ENCODE measurements at regions not wholly inside any gene's neighbourhood (a gene's known extent, or its start where the extent isn't known, plus 50 kb on each side); places are given as distances from the start of the nearest gene placed in this dataset.

- no peaks in the 10 kb centered on the region for H3K36me3 ChIP-seq (ENCODE audit: control insufficient read depth, insufficient read depth, low read length)
- H3K9me3 ChIP-seq (ENCODE audit: control insufficient read depth, low read length): no peaks in the 10 kb centered on the region
- H3K27me3 ChIP-seq (ENCODE audit: control insufficient read depth, insufficient read depth, low read length, poor library complexity, severe bottlenecking): peaks cover 5% of the 10 kb centered on the region
- 65 to 69% methylated on average over 4 of the region's 4 CpGs for WGBS, 2 experiments
- H3K27ac ChIP-seq (ENCODE audit: insufficient read depth, low read depth, low read length, poor library complexity, severe bottlenecking): no peak overlapping the region
- H3K4me3 ChIP-seq (ENCODE audit: insufficient read depth, low read depth, low read length): no peak overlapping the region
- H3K4me1 ChIP-seq (ENCODE audit: control insufficient read depth, insufficient read depth, low read length): no peaks in the 10 kb centered on the region
Measured at GRCh38 chr18:24964216-24964615, 387.8 kb downstream of the ZNF521 start.

- no peak overlapping the region for H3K4me3 ChIP-seq (ENCODE audit: insufficient read depth, low read depth, low read length)
- WGBS, 2 experiments: 96% methylated on average over 3 of the region's 3 CpGs
Measured at GRCh38 chr18:24968238-24968775, 383.7 kb downstream of the ZNF521 start.

GRCh38 chr18:24972577-24972976 lies 379.4 kb downstream of the ZNF521 start:
- Histone ChIP-seq H3K4me1 (ENCODE audit: control insufficient read depth, insufficient read depth, low read length) (peaks cover 5% of the 10 kb centered on the region), H3K36me3 (ENCODE audit: control insufficient read depth, insufficient read depth, low read length) (no peaks in the 10 kb centered on the region), H3K4me3 (ENCODE audit: insufficient read depth, low read depth, low read length) (no peak overlapping the region), H3K9me3 (ENCODE audit: control insufficient read depth, low read length) (no peaks in the 10 kb centered on the region), H3K27ac (ENCODE audit: insufficient read depth, low read depth, low read length, poor library complexity, severe bottlenecking) (no peak overlapping the region), H3K27me3 (ENCODE audit: control insufficient read depth, insufficient read depth, low read length, poor library complexity, severe bottlenecking) (no peaks in the 10 kb centered on the region)
- 94 to 97% methylated on average over 4 of the region's 4 CpGs for WGBS, 2 experiments

More at GRCh38 chr18:24968238-24968775, 383.7 kb downstream of the ZNF521 start:
- Histone ChIP-seq H3K36me3 (ENCODE audit: control insufficient read depth, insufficient read depth, low read length) (no peaks in the 10 kb centered on the region), H3K9me3 (ENCODE audit: control insufficient read depth, low read length) (no peaks in the 10 kb centered on the region), H3K4me1 (ENCODE audit: control insufficient read depth, insufficient read depth, low read length) (no peaks in the 10 kb centered on the region), H3K27me3 (ENCODE audit: control insufficient read depth, insufficient read depth, low read length, poor library complexity, severe bottlenecking) (no peaks in the 10 kb centered on the region), H3K27ac (ENCODE audit: insufficient read depth, low read depth, low read length, poor library complexity, severe bottlenecking) (no peak overlapping the region)

GRCh38 chr18:24974431-24974830 lies 377.5 kb downstream of the ZNF521 start:
- H3K4me3 ChIP-seq (ENCODE audit: insufficient read depth, low read depth, low read length): no peak overlapping the region
- no peaks in the 10 kb centered on the region for H3K36me3 ChIP-seq (ENCODE audit: control insufficient read depth, insufficient read depth, low read length)
- H3K27me3 ChIP-seq (ENCODE audit: control insufficient read depth, insufficient read depth, low read length, poor library complexity, severe bottlenecking): no peaks in the 10 kb centered on the region
- WGBS, 2 experiments: 93 to 100% methylated on average over 2 of the region's 2 CpGs
- H3K4me1 ChIP-seq (ENCODE audit: control insufficient read depth, insufficient read depth, low read length): peaks cover 14% of the 10 kb centered on the region
- no peak overlapping the region for H3K27ac ChIP-seq (ENCODE audit: insufficient read depth, low read depth, low read length, poor library complexity, severe bottlenecking)
- no peaks in the 10 kb centered on the region for H3K9me3 ChIP-seq (ENCODE audit: control insufficient read depth, low read length)

- H3K9me3 ChIP-seq (ENCODE audit: control insufficient read depth, low read length): no peaks in the 10 kb centered on the region
- peaks cover 14% of the 10 kb centered on the region for H3K4me1 ChIP-seq (ENCODE audit: control insufficient read depth, insufficient read depth, low read length)
- H3K27me3 ChIP-seq (ENCODE audit: control insufficient read depth, insufficient read depth, low read length, poor library complexity, severe bottlenecking): no peaks in the 10 kb centered on the region
- H3K27ac ChIP-seq (ENCODE audit: insufficient read depth, low read depth, low read length, poor library complexity, severe bottlenecking): no peak overlapping the region
- H3K4me3 ChIP-seq (ENCODE audit: insufficient read depth, low read depth, low read length): no peak overlapping the region
- 82 to 89% methylated on average over 6 of the region's 6 CpGs for WGBS, 2 experiments
- H3K36me3 ChIP-seq (ENCODE audit: control insufficient read depth, insufficient read depth, low read length): no peaks in the 10 kb centered on the region
Measured at GRCh38 chr18:24975496-24976372, 376.2 kb downstream of the ZNF521 start.

GRCh38 chr18:24976502-24976901 lies 375.5 kb downstream of the ZNF521 start:
- no peaks in the 10 kb centered on the region for H3K36me3 ChIP-seq (ENCODE audit: control insufficient read depth, insufficient read depth, low read length)
- no peaks in the 10 kb centered on the region for H3K27me3 ChIP-seq (ENCODE audit: control insufficient read depth, insufficient read depth, low read length, poor library complexity, severe bottlenecking)
- WGBS, 2 experiments: 93 to 95% methylated on average over 3 to 4 of the region's 4 CpGs
- H3K27ac ChIP-seq (ENCODE audit: insufficient read depth, low read depth, low read length, poor library complexity, severe bottlenecking): no peak overlapping the region
- H3K4me3 ChIP-seq (ENCODE audit: insufficient read depth, low read depth, low read length): no peak overlapping the region
- peaks cover 17% of the 10 kb centered on the region for H3K4me1 ChIP-seq (ENCODE audit: control insufficient read depth, insufficient read depth, low read length)
- H3K9me3 ChIP-seq (ENCODE audit: control insufficient read depth, low read length): no peaks in the 10 kb centered on the region

GRCh38 chr18:24979235-24979634 lies 372.7 kb downstream of the ZNF521 start:
- Histone ChIP-seq H3K36me3 (ENCODE audit: control insufficient read depth, insufficient read depth, low read length) (no peaks in the 10 kb centered on the region), H3K4me3 (ENCODE audit: insufficient read depth, low read depth, low read length) (no peak overlapping the region), H3K27me3 (ENCODE audit: control insufficient read depth, insufficient read depth, low read length, poor library complexity, severe bottlenecking) (no peaks in the 10 kb centered on the region), H3K9me3 (ENCODE audit: control insufficient read depth, low read length) (no peaks in the 10 kb centered on the region), H3K4me1 (ENCODE audit: control insufficient read depth, insufficient read depth, low read length) (peaks cover 40% of the 10 kb centered on the region), H3K27ac (ENCODE audit: insufficient read depth, low read depth, low read length, poor library complexity, severe bottlenecking) (peak overlapping the region; percentile 22)
- 1 to 4% methylated on average over 4 of the region's 4 CpGs for WGBS, 2 experiments

- H3K4me1 ChIP-seq (ENCODE audit: control insufficient read depth, insufficient read depth, low read length): peaks cover 53% of the 10 kb centered on the region
- WGBS, 2 experiments: 76 to 86% methylated on average over 2 of the region's 2 CpGs
- H3K4me3 ChIP-seq (ENCODE audit: insufficient read depth, low read depth, low read length): no peak overlapping the region
- no peak overlapping the region for H3K27ac ChIP-seq (ENCODE audit: insufficient read depth, low read depth, low read length, poor library complexity, severe bottlenecking)
- no peaks in the 10 kb centered on the region for H3K27me3 ChIP-seq (ENCODE audit: control insufficient read depth, insufficient read depth, low read length, poor library complexity, severe bottlenecking)
- no peaks in the 10 kb centered on the region for H3K36me3 ChIP-seq (ENCODE audit: control insufficient read depth, insufficient read depth, low read length)
- H3K9me3 ChIP-seq (ENCODE audit: control insufficient read depth, low read length): no peaks in the 10 kb centered on the region
Measured at GRCh38 chr18:24982831-24983230, 369.1 kb downstream of the ZNF521 start.

- Histone ChIP-seq H3K4me3 (ENCODE audit: insufficient read depth, low read depth, low read length) (no peak overlapping the region), H3K4me1 (ENCODE audit: control insufficient read depth, insufficient read depth, low read length) (peaks cover 57% of the 10 kb centered on the region), H3K36me3 (ENCODE audit: control insufficient read depth, insufficient read depth, low read length) (no peaks in the 10 kb centered on the region), H3K27ac (ENCODE audit: insufficient read depth, low read depth, low read length, poor library complexity, severe bottlenecking) (peak overlapping the region; percentile 76), H3K9me3 (ENCODE audit: control insufficient read depth, low read length) (no peaks in the 10 kb centered on the region), H3K27me3 (ENCODE audit: control insufficient read depth, insufficient read depth, low read length, poor library complexity, severe bottlenecking) (no peaks in the 10 kb centered on the region)
- WGBS, 2 experiments: 26 to 28% methylated on average over 8 of the region's 8 CpGs
Measured at GRCh38 chr18:24983566-24984139, 368.3 kb downstream of the ZNF521 start.

- 94% methylated on average over 4 of the region's 4 CpGs for WGBS, 2 experiments
- Histone ChIP-seq H3K9me3 (ENCODE audit: control insufficient read depth, low read length) (no peaks in the 10 kb centered on the region), H3K4me3 (ENCODE audit: insufficient read depth, low read depth, low read length) (no peak overlapping the region), H3K4me1 (ENCODE audit: control insufficient read depth, insufficient read depth, low read length) (peaks cover 50% of the 10 kb centered on the region), H3K27me3 (ENCODE audit: control insufficient read depth, insufficient read depth, low read length, poor library complexity, severe bottlenecking) (no peaks in the 10 kb centered on the region), H3K36me3 (ENCODE audit: control insufficient read depth, insufficient read depth, low read length) (no peaks in the 10 kb centered on the region), H3K27ac (ENCODE audit: insufficient read depth, low read depth, low read length, poor library complexity, severe bottlenecking) (no peak overlapping the region)
Measured at GRCh38 chr18:24985586-24985985, 366.4 kb downstream of the ZNF521 start.

Measured in ectodermal cell (in vitro differentiated cells).